ENCODE measurements at regions not wholly inside any gene's neighbourhood (a gene's known extent, or its start where the extent isn't known, plus 50 kb on each side); places are given as distances from the start of the nearest gene placed in this dataset.

DNA sequence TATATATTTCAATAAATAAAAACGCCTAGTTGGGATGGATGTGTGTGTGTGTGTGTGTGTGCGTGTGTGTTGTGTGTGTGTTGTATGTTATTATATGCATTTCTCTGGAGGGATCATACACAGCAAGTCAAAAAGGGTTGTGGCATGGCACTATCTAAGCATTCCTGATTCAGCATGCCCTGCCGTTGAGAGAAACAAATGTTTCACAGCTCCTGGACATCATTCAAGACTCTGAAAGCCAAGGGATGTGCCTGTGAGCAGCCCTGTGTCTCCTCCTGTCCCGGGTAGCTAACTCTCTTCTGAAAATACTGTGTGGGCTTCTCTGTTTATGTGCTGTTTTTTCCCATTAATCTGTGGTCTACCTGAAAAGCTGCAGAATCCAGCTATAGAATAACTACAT is 197.9 kb upstream of the SETBP1 start:
- TF ChIP-seq, protein P1, sequence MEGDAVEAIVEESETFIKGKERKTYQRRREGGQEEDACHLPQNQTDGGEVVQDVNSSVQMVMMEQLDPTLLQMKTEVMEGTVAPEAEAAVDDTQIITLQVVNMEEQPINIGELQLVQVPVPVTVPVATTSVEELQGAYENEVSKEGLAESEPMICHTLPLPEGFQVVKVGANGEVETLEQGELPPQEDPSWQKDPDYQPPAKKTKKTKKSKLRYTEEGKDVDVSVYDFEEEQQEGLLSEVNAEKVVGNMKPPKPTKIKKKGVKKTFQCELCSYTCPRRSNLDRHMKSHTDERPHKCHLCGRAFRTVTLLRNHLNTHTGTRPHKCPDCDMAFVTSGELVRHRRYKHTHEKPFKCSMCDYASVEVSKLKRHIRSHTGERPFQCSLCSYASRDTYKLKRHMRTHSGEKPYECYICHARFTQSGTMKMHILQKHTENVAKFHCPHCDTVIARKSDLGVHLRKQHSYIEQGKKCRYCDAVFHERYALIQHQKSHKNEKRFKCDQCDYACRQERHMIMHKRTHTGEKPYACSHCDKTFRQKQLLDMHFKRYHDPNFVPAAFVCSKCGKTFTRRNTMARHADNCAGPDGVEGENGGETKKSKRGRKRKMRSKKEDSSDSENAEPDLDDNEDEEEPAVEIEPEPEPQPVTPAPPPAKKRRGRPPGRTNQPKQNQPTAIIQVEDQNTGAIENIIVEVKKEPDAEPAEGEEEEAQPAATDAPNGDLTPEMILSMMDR (tag by site-specific recombination; IDR thresholded peaks at IDR 0.05) = no peak
- no peak for TF ChIP-seq ZFP3 (tag by site-specific recombination; IDR thresholded peaks at IDR 0.05; ENCODE audit: low read depth)
- no peak for TF ChIP-seq ZNF24 (tag by site-specific recombination; IDR thresholded peaks at IDR 0.05)
- TF ChIP-seq ZNF274 (IDR thresholded peaks at IDR 0.05; ENCODE audit: low read length) = no peak
- TF ChIP-seq ZNF274 (tag by site-specific recombination; IDR thresholded peaks at IDR 0.05; ENCODE audit: borderline replicate concordance) = no peak
- no peak for TF ChIP-seq ZNF184 (tag by site-specific recombination; IDR thresholded peaks at IDR 0.05)
- no peak for TF ChIP-seq ZFHX2 (tag by site-specific recombination; conservative IDR thresholded peaks at IDR 0.05)
- TF ChIP-seq, protein P2, sequence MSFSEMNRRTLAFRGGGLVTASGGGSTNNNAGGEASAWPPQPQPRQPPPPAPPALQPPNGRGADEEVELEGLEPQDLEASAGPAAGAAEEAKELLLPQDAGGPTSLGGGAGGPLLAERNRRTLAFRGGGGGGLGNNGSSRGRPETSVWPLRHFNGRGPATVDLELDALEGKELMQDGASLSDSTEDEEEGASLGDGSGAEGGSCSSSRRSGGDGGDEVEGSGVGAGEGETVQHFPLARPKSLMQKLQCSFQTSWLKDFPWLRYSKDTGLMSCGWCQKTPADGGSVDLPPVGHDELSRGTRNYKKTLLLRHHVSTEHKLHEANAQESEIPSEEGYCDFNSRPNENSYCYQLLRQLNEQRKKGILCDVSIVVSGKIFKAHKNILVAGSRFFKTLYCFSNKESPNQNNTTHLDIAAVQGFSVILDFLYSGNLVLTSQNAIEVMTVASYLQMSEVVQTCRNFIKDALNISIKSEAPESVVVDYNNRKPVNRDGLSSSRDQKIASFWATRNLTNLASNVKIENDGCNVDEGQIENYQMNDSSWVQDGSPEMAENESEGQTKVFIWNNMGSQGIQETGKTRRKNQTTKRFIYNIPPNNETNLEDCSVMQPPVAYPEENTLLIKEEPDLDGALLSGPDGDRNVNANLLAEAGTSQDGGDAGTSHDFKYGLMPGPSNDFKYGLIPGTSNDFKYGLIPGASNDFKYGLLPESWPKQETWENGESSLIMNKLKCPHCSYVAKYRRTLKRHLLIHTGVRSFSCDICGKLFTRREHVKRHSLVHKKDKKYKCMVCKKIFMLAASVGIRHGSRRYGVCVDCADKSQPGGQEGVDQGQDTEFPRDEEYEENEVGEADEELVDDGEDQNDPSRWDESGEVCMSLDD (tag by site-specific recombination; IDR thresholded peaks at IDR 0.05) = no peak
- TF ChIP-seq ZNF473 (tag by site-specific recombination; IDR thresholded peaks at IDR 0.05) = no peak
- no peak for TF ChIP-seq ZNF777 (tag by site-specific recombination; IDR thresholded peaks at IDR 0.05; ENCODE audit: borderline replicate concordance)
- TF ChIP-seq RBAK (tag by site-specific recombination; IDR thresholded peaks at IDR 0.05) = no peak
- TF ChIP-seq ZNF221 (tag by site-specific recombination; IDR thresholded peaks at IDR 0.05; ENCODE audit: borderline replicate concordance) = no peak

Data from HEK293 (cell line).